CD14-positive monocyte (primary cell): ENCODE measurements at regions not wholly inside any gene's neighbourhood (a gene's known extent, or its start where the extent isn't known, plus 50 kb on each side); places are given as distances from the start of the nearest gene placed in this dataset.

Experiments
- DNase-seq, 3 donors: peaks; one replicate each; pipeline ENCODE4 v3.0.0-alpha.2; 2011 to 2022
- H2AFZ ChIP-seq: 2 replicates; pipeline ENCODE4 v1.6.0; 2012; ENCODE audit warnings: mild to moderate bottlenecking, low read depth, low read length, inconsistent platforms; ENCODE audit not compliant: insufficient read depth, poor library complexity, severe bottlenecking
- H3K27ac ChIP-seq, 2 donors: 1 replicate in 1 of 2; 2 replicates in 1 of 2; pipeline ENCODE4 v1.5.1; 2012 to 2013; ENCODE audit warnings: low read length in 2 of 2, control low read depth in 1 of 2, inconsistent platforms in 1 of 2, low read depth in 1 of 2, mild to moderate bottlenecking in 1 of 2
- H3K27me3 ChIP-seq, 2 donors: one replicate each; pipeline versions ENCODE4 v1.6.0 to v1.6.1; 2011 to 2013; ENCODE audit warnings: low read length in 2 of 2; ENCODE audit not compliant: control insufficient read depth in 2 of 2, insufficient read depth in 2 of 2
- H3K36me3 ChIP-seq, 2 donors: replicated peaks in 1 of 2; 1 replicate in 1 of 2; 2 replicates in 1 of 2; pipeline versions ENCODE4 v1.5.1 to v1.6.1; 2012 to 2013; ENCODE audit warnings: low read length in 2 of 2, control low read depth in 1 of 2, inconsistent platforms in 1 of 2, mild to moderate bottlenecking in 1 of 2; ENCODE audit not compliant: insufficient read depth in 2 of 2, control insufficient read depth in 1 of 2
- H3K4me1 ChIP-seq, 2 donors: 1 replicate in 1 of 2; 2 replicates in 1 of 2; pipeline versions ENCODE4 v1.5.1 to v1.6.1; 2012 to 2013; ENCODE audit warnings: low read length in 2 of 2, control low read depth in 1 of 2, inconsistent platforms in 1 of 2, mild to moderate bottlenecking in 1 of 2, moderate library complexity in 1 of 2; ENCODE audit not compliant: insufficient read depth in 2 of 2, control insufficient read depth in 1 of 2
- H3K4me2 ChIP-seq: replicated peaks from 2 replicates; pipeline ENCODE3; 2012; ENCODE audit warnings: low read length, moderate library complexity, mild to moderate bottlenecking; ENCODE audit not compliant: poor library complexity, severe bottlenecking; ENCODE audit errors: extremely low read depth
- H3K4me3 ChIP-seq, 3 experiments: fragments of 200-600 bp in 1 of 3; sonication (generic) in 1 of 3; replicated peaks in 1 of 3; 1 replicate in 2 of 3; 2 replicates in 1 of 3; pipeline ENCODE4 v1.5.1; 2011 to 2013; ENCODE audit warnings: low read length in 3 of 3, mild to moderate bottlenecking in 3 of 3, control low read depth in 2 of 3, low read depth in 2 of 3, inconsistent platforms in 1 of 3, moderate library complexity in 1 of 3
- H3K79me2 ChIP-seq: 2 replicates; pipeline ENCODE4 v1.6.0; 2012; ENCODE audit warnings: mild to moderate bottlenecking, control low read depth, inconsistent platforms, low read length, moderate library complexity; ENCODE audit not compliant: insufficient read depth
- H3K9ac ChIP-seq: 2 replicates; pipeline ENCODE4 v1.6.0; 2017; ENCODE audit warnings: low read length, mild to moderate bottlenecking; ENCODE audit not compliant: insufficient read depth, poor library complexity, severe bottlenecking
- H3K9me3 ChIP-seq, 2 donors: replicated peaks in 1 of 2; 1 replicate in 1 of 2; 2 replicates in 1 of 2; pipeline versions ENCODE4 v1.5.1 to v1.6.1; 2012 to 2013; ENCODE audit warnings: low read length in 2 of 2, control low read depth in 1 of 2; ENCODE audit not compliant: control insufficient read depth in 1 of 2, insufficient read depth in 1 of 2
- H4K20me1 ChIP-seq: 2 replicates; pipeline ENCODE4 v1.6.0; 2012; ENCODE audit warnings: mild to moderate bottlenecking, low read length, control low read depth, moderate library complexity; ENCODE audit not compliant: insufficient read depth
- H3K27ac Mint-ChIP-seq, 7 donors: one replicate each; pipeline ENCODE4 v1.8.0; 2020; ENCODE audit warnings: mild to moderate bottlenecking in 7 of 7, mixed read lengths in 7 of 7, moderate library complexity in 6 of 7, inconsistent platforms in 2 of 7
- H3K27me3 Mint-ChIP-seq, 3 donors: one replicate each; pipeline ENCODE4 v1.8.0; 2021 to 2022; ENCODE audit warnings: low read depth in 3 of 3, mild to moderate bottlenecking in 3 of 3, mixed read lengths in 3 of 3, moderate library complexity in 3 of 3, inconsistent platforms in 1 of 3
- H3K36me3 Mint-ChIP-seq, 2 donors: one replicate each; pipeline ENCODE4 v1.8.0; 2020; ENCODE audit warnings: mixed read lengths in 2 of 2, inconsistent platforms in 1 of 2, mild to moderate bottlenecking in 1 of 2
- H3K4me1 Mint-ChIP-seq: one replicate; pipeline ENCODE4 v1.8.0; 2020; ENCODE audit warnings: mild to moderate bottlenecking, mixed read lengths
- H3K4me3 Mint-ChIP-seq, 2 donors: one replicate each; pipeline ENCODE4 v1.8.0; 2020; ENCODE audit warnings: mild to moderate bottlenecking in 2 of 2, mixed read lengths in 2 of 2, moderate library complexity in 1 of 2
- H3K9me3 Mint-ChIP-seq, 7 donors: one replicate each; pipeline ENCODE4 v1.8.0; 2020 to 2022; ENCODE audit warnings: mixed read lengths in 7 of 7, mild to moderate bottlenecking in 6 of 7, moderate library complexity in 6 of 7, inconsistent platforms in 2 of 7
- WGBS: methylation state at CpG from one replicate; pipeline ENCODE4 v1.1.5; 2013; ENCODE audit warnings: missing lambda C conversion rate; ENCODE audit not compliant: insufficient coverage; 5-methylcytosine and 5-hydroxymethylcytosine counted together
- intact Hi-C, 2 donors: fragments of 100-400 bp; cut with micrococcal nuclease; formaldehyde crosslinking; loops; one replicate each; pipeline versions ENCODE4 v1.15.0 to v1.15.1; 2023
- TF ChIP-seq, protein P1 (sequence below): fragments of 200-600 bp; IDR thresholded peaks from one replicate; pipeline ENCODE4 v1.8.0; 2022; ENCODE audit warnings: antibody characterized with exemption, mild to moderate bottlenecking

GRCh38 chr12:41903014-41903708 is 241.5 kb downstream of the GXYLT1 start:
- Mint-ChIP-seq H3K27ac (no peak overlapping the region), H3K4me1 (peaks cover 13% of the 10 kb centered on the region), H3K4me3 (no peak overlapping the region), H3K36me3 (no peaks in the 10 kb centered on the region), H3K27me3 (no peaks in the 10 kb centered on the region), H3K9me3 (peaks cover 0 to 5% (median 3%) of the 10 kb centered on the region in 7 donors)
- H3K9me3 ChIP-seq = no peaks in the 10 kb centered on the region
- no peaks in the 10 kb centered on the region for H3K27me3 ChIP-seq
- no peak for DNase-seq
- H3K36me3 ChIP-seq = no peaks in the 10 kb centered on the region
- H3K27ac ChIP-seq = no peak overlapping the region
- H3K4me1 ChIP-seq = peaks cover 0 to 3% of the 10 kb centered on the region in 2 donors
- no peak overlapping the region for H2AFZ ChIP-seq
- intact Hi-C loops = no loop called here
- no peaks in the 10 kb centered on the region for H4K20me1 ChIP-seq
- H3K4me2 ChIP-seq = no peak overlapping the region
- TF ChIP-seq, protein P1, sequence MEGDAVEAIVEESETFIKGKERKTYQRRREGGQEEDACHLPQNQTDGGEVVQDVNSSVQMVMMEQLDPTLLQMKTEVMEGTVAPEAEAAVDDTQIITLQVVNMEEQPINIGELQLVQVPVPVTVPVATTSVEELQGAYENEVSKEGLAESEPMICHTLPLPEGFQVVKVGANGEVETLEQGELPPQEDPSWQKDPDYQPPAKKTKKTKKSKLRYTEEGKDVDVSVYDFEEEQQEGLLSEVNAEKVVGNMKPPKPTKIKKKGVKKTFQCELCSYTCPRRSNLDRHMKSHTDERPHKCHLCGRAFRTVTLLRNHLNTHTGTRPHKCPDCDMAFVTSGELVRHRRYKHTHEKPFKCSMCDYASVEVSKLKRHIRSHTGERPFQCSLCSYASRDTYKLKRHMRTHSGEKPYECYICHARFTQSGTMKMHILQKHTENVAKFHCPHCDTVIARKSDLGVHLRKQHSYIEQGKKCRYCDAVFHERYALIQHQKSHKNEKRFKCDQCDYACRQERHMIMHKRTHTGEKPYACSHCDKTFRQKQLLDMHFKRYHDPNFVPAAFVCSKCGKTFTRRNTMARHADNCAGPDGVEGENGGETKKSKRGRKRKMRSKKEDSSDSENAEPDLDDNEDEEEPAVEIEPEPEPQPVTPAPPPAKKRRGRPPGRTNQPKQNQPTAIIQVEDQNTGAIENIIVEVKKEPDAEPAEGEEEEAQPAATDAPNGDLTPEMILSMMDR = no peak
- WGBS = 60% methylated on average over 1 of the region's 6 CpGs
- no peaks in the 10 kb centered on the region for H3K79me2 ChIP-seq
- H3K9ac ChIP-seq = no peak overlapping the region
- no peak overlapping the region for H3K4me3 ChIP-seq

- peaks cover 0 to 5% (median 4%) of the 10 kb centered on the region in 7 donors for H3K9me3 Mint-ChIP-seq
- intact Hi-C loops = no loop called here
- H3K4me2 ChIP-seq = no peak overlapping the region
- H3K36me3 Mint-ChIP-seq = no peaks in the 10 kb centered on the region
- no peak overlapping the region for H3K4me3 Mint-ChIP-seq
- TF ChIP-seq, protein P1 = no peak
- no peaks in the 10 kb centered on the region for H3K36me3 ChIP-seq
- H3K27me3 Mint-ChIP-seq = no peaks in the 10 kb centered on the region
- no peak overlapping the region for H3K9ac ChIP-seq
- no peaks in the 10 kb centered on the region for H3K9me3 ChIP-seq
- H3K79me2 ChIP-seq = no peaks in the 10 kb centered on the region
- no peaks in the 10 kb centered on the region for H3K27me3 ChIP-seq
- H4K20me1 ChIP-seq = no peaks in the 10 kb centered on the region
- H3K4me1 Mint-ChIP-seq = peaks cover 3% of the 10 kb centered on the region
- no peaks in the 10 kb centered on the region for H3K4me1 ChIP-seq
- no CpG with 5 or more reads among the region's 1 CpG for WGBS
- H2AFZ ChIP-seq = no peak overlapping the region
- DNase-seq = no peak
- H3K27ac Mint-ChIP-seq = no peak overlapping the region
- no peak overlapping the region for H3K27ac ChIP-seq
- no peak overlapping the region for H3K4me3 ChIP-seq
These were observed 245.1 kb downstream of the GXYLT1 start for GRCh38 chr12:41899577-41899976.
